ENCODE measurements at regions not wholly inside any gene's neighbourhood (a gene's known extent, or its start where the extent isn't known, plus 50 kb on each side); places are given as distances from the start of the nearest gene placed in this dataset.

DNA sequence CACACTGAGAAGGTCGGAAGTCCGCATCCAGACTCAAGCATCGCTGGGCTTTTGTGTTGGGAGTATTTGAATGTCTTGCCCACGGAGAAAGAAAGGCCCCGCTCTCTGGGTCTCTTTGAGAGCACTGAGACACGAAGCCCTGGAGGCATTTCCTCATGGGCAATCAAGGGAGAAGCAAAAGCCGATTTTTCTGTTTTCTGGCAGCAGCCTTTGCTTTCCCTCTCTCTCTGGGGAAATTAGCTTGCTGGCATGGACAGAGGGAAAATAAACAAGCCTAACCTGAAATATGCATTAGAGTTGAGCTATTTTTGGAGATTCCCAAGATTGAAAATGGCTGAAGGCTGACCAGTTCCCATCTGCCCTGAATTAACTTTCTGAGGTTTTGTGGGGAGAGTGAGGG lies 238.7 kb downstream of the HAPSTR1 start:
- TF ChIP-seq, protein P1, sequence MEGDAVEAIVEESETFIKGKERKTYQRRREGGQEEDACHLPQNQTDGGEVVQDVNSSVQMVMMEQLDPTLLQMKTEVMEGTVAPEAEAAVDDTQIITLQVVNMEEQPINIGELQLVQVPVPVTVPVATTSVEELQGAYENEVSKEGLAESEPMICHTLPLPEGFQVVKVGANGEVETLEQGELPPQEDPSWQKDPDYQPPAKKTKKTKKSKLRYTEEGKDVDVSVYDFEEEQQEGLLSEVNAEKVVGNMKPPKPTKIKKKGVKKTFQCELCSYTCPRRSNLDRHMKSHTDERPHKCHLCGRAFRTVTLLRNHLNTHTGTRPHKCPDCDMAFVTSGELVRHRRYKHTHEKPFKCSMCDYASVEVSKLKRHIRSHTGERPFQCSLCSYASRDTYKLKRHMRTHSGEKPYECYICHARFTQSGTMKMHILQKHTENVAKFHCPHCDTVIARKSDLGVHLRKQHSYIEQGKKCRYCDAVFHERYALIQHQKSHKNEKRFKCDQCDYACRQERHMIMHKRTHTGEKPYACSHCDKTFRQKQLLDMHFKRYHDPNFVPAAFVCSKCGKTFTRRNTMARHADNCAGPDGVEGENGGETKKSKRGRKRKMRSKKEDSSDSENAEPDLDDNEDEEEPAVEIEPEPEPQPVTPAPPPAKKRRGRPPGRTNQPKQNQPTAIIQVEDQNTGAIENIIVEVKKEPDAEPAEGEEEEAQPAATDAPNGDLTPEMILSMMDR (IDR thresholded peaks at IDR 0.05; ENCODE audit: insufficient read depth, low read length), result no peak
- no peak for TF ChIP-seq REST (IDR thresholded peaks at IDR 0.05; ENCODE audit: insufficient replicate concordance, low read depth)
- no peak for TF ChIP-seq GABPA (IDR thresholded peaks at IDR 0.05; ENCODE audit: low read depth)
- no peak for TF ChIP-seq POLR2AphosphoS5 (IDR thresholded peaks at IDR 0.05; ENCODE audit: low read depth)
- TF ChIP-seq SPI1 (IDR thresholded peaks at IDR 0.05; ENCODE audit: borderline replicate concordance, low read depth), result no peak
